ENCODE measurements at regions not wholly inside any gene's neighbourhood (a gene's known extent, or its start where the extent isn't known, plus 50 kb on each side); places are given as distances from the start of the nearest gene placed in this dataset.

DNA sequence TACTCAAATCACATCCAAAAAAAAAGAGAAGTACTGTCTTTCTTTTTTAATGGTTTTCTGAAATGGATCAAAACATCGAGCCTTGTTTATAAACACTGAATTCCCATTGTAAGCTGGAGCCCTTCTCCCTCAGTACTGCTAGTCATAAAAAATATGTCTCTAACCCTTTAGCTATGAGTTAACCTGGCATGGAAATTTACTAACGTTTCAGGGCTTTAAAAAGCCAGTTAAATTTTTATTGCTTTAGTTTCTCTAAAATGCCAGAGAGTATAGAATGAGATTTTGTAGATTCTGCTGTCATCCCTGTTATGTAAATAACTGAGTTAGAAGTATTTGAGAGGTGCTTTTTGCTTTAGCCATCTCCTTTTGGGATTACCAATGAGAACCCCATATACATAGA lies 528.3 kb downstream of the EFNB2 start:
- TF ChIP-seq CTCF (IDR thresholded peaks at IDR 0.05) = no peak
- no peak for DNase-seq
- intact Hi-C loops (cut with DNase I, micrococcal nuclease) = no loop called here
- H3K4me3 ChIP-seq = no peak overlapping the region
- H3K9me3 ChIP-seq = no peaks in the 10 kb centered on the region
- H3K36me3 ChIP-seq (ENCODE audit: low read depth) = no peaks in the 10 kb centered on the region
- H3K4me1 ChIP-seq (ENCODE audit: low read depth) = no peaks in the 10 kb centered on the region
- no peak for ATAC-seq

DNA sequence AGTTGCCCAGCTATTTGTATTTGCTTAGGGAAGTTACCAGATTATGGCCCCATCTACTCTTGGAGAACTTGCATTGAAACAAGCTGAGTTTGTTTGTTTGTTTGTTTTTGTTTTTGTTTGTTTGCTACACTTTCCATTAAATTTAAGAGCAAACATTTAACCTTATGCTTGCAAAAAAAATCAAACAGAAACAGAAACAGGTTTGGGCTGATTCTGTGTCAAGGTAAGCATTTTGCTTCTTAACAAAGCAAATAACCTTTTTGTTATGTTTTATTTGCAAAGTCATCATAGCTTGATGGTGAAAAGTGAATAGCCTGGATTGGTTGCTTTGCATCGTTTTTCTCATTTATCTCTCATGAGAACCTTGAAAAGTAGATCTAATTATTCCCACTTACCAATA lies 531.8 kb downstream of the EFNB2 start:
- Histone ChIP-seq H3K36me3 (ENCODE audit: low read depth) (no peaks in the 10 kb centered on the region), H3K4me1 (ENCODE audit: low read depth) (no peaks in the 10 kb centered on the region), H3K9me3 (no peaks in the 10 kb centered on the region), H3K4me3 (no peak overlapping the region)
- DNase-seq (no peak), ATAC-seq (no peak)
- no peak for TF ChIP-seq CTCF (IDR thresholded peaks at IDR 0.05)
- intact Hi-C loops (cut with DNase I, micrococcal nuclease) = no loop called here

DNA sequence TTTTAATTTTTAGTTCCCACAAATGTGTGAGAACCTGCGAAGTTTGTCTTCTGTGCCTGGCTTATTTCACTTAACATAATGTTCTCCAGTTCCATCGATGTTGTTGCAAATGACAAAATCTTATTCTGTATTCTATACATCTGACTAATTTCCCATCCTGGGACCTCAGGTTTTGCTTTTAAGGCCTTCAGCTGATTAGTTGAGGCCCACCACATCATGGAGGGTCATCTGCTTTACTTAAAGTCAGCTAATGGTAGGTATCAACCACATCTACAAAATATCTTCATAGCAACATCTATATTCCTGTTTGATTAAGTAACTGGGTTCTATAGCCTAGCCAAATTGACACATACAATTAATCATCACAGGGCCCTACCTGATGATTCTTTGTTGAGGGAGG lies 534.0 kb downstream of the EFNB2 start:
- Histone ChIP-seq H3K4me3 (no peak overlapping the region), H3K4me1 (ENCODE audit: low read depth) (no peaks in the 10 kb centered on the region), H3K9me3 (no peaks in the 10 kb centered on the region), H3K36me3 (ENCODE audit: low read depth) (no peaks in the 10 kb centered on the region)
- TF ChIP-seq CTCF (IDR thresholded peaks at IDR 0.05) = no peak
- ATAC-seq (no peak), DNase-seq (no peak)
- intact Hi-C loops (cut with DNase I, micrococcal nuclease) = no loop called here

- H3K4me1 ChIP-seq (ENCODE audit: low read depth) = no peaks in the 10 kb centered on the region
- H3K36me3 ChIP-seq (ENCODE audit: low read depth) = no peaks in the 10 kb centered on the region
- H3K4me3 ChIP-seq = no peak overlapping the region
- no peak for TF ChIP-seq CTCF (IDR thresholded peaks at IDR 0.05)
- ATAC-seq (no peak), DNase-seq (no peak)
- no peaks in the 10 kb centered on the region for H3K9me3 ChIP-seq
- intact Hi-C loops (cut with DNase I, micrococcal nuclease) = no loop called here
Observed at GRCh38 chr13:105997581-105998550, 537.6 kb downstream of the EFNB2 start.

- Histone ChIP-seq H3K4me1 (ENCODE audit: low read depth) (peaks cover 3% of the 10 kb centered on the region), H3K4me3 (no peak overlapping the region), H3K36me3 (ENCODE audit: low read depth) (no peaks in the 10 kb centered on the region), H3K9me3 (no peaks in the 10 kb centered on the region)
- ATAC-seq (no peak), DNase-seq (no peak)
- no peak for TF ChIP-seq CTCF (IDR thresholded peaks at IDR 0.05)
- intact Hi-C loops (cut with DNase I, micrococcal nuclease) = no loop called here
Observed at GRCh38 chr13:105996391-105997025, 539.0 kb downstream of the EFNB2 start.
